ENCODE measurements at regions not wholly inside any gene's neighbourhood (a gene's known extent, or its start where the extent isn't known, plus 50 kb on each side); places are given as distances from the start of the nearest gene placed in this dataset.

DNA sequence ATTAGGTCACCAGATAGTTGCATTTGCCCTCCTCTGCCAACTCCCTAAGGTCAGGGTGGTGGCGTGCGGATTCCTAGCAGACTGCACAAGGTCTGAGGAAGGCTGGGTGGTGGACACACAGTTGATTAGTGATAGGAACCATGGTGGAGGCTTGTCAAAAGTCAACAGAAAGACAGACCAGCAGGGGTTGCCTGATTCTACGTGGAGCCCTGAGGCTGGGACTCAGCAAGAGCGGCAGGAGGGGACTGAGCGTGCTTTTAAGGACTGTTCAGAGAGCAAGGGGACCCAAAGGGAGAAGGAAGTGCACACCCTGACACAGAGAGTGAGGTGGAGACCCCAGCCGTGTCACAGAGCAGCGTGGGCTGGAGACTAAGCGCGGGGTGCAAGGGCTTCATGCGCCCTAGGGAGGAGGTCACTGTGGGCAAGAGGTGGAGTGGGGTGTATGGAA is 513.2 kb downstream of the RNF144A start:
- DNase-seq (ENCODE audit: extremely low spot score, unreplicated experiment) = no peak
- Mint-ChIP-seq H3K4me1 (ENCODE audit: unreplicated experiment) (peaks cover 5% of the 10 kb centered on the region), H3K4me3 (ENCODE audit: unreplicated experiment) (no peak overlapping the region), H3K27ac (ENCODE audit: unreplicated experiment) (no peak overlapping the region), H3K9me3 (ENCODE audit: unreplicated experiment) (no peaks in the 10 kb centered on the region), H3K36me3 (ENCODE audit: unreplicated experiment) (no peaks in the 10 kb centered on the region), H3K27me3 (ENCODE audit: unreplicated experiment) (peaks cover 40% of the 10 kb centered on the region)
- TF ChIP-seq, protein P1, sequence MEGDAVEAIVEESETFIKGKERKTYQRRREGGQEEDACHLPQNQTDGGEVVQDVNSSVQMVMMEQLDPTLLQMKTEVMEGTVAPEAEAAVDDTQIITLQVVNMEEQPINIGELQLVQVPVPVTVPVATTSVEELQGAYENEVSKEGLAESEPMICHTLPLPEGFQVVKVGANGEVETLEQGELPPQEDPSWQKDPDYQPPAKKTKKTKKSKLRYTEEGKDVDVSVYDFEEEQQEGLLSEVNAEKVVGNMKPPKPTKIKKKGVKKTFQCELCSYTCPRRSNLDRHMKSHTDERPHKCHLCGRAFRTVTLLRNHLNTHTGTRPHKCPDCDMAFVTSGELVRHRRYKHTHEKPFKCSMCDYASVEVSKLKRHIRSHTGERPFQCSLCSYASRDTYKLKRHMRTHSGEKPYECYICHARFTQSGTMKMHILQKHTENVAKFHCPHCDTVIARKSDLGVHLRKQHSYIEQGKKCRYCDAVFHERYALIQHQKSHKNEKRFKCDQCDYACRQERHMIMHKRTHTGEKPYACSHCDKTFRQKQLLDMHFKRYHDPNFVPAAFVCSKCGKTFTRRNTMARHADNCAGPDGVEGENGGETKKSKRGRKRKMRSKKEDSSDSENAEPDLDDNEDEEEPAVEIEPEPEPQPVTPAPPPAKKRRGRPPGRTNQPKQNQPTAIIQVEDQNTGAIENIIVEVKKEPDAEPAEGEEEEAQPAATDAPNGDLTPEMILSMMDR (IDR thresholded peaks at IDR 0.05) = no peak

DNA sequence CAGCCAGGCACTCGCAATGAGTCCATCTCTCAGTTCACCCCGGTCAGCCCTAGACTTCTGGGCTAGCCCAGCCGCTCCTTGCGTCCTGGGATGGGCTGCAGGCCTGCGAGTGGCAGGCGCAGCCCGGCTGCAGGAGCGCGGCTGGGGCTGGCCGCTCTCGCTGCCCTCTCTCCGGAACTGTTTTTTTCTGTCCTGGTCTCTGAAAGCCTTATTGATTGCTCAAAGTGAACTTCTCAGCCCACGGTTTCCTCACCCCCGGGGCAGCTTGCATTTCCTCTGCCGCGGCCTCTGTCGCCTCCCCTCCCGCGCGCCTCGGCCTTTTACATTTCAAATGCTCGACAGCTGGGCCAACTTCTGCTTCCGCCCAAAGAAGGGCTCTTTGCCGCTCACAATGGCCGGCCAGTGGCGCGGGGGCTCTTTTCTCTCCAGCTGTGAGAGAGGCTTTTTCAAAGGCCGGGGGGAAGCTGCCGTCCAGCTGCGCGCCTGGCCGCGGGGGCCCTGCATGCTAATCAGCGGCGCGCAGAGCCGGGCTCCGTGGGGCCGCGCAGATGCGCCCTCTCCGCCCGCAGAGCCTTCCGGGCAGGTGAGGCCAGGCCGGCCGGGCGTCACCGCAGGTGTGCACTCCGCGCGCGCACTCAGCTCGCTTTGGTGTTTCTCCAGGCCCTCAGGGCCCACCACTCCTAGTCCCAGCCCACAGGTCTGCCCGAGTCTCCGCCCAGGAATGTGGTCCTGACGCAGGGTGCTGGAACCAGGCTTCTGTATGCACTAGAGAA is 513.8 kb downstream of the RNF144A start:
- no peaks in the 10 kb centered on the region for H3K9me3 Mint-ChIP-seq (ENCODE audit: unreplicated experiment)
- H3K4me3 Mint-ChIP-seq (ENCODE audit: unreplicated experiment) = peak overlapping the region; percentile 58

DNA sequence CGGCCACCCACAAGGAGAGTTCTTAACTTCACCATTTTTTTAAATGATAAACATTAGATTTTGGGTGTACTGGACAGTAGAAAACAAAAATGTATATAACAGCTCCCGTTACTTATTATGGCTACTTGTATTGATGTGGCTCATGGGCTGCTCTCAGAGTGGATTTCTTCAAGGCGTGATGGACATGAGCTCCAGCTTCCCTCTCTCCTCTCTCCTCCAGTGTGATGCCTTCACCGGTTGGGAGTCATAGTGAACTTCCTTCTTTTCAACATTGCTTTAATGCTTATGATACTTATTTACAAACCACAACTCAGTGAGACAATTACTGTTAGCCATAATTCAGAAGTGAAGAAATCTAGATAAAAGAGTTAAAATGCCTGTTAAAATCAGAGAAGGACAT is 515.2 kb downstream of the RNF144A start:
- TF ChIP-seq, protein P1 (IDR thresholded peaks at IDR 0.05) = no peak
- H3K27me3 Mint-ChIP-seq (ENCODE audit: unreplicated experiment) = peaks cover 30% of the 10 kb centered on the region
- DNase-seq (ENCODE audit: extremely low spot score, unreplicated experiment) = no peak
- H3K9me3 Mint-ChIP-seq (ENCODE audit: unreplicated experiment) = no peaks in the 10 kb centered on the region
- H3K27ac Mint-ChIP-seq (ENCODE audit: unreplicated experiment) = no peak overlapping the region
- H3K4me1 Mint-ChIP-seq (ENCODE audit: unreplicated experiment) = peaks cover 5% of the 10 kb centered on the region
- H3K36me3 Mint-ChIP-seq (ENCODE audit: unreplicated experiment) = no peaks in the 10 kb centered on the region
- H3K4me3 Mint-ChIP-seq (ENCODE audit: unreplicated experiment) = no peak overlapping the region

More for the DNA sequence above, 513.8 kb downstream of the RNF144A start:
- Mint-ChIP-seq H3K36me3 (ENCODE audit: unreplicated experiment) (no peaks in the 10 kb centered on the region), H3K4me1 (ENCODE audit: unreplicated experiment) (peaks cover 5% of the 10 kb centered on the region), H3K27ac (ENCODE audit: unreplicated experiment) (no peak overlapping the region), H3K27me3 (ENCODE audit: unreplicated experiment) (peaks cover 37% of the 10 kb centered on the region)
- TF ChIP-seq, protein P1 (IDR thresholded peaks at IDR 0.05) = no peak
- no peak for DNase-seq (ENCODE audit: extremely low spot score, unreplicated experiment)

DNA sequence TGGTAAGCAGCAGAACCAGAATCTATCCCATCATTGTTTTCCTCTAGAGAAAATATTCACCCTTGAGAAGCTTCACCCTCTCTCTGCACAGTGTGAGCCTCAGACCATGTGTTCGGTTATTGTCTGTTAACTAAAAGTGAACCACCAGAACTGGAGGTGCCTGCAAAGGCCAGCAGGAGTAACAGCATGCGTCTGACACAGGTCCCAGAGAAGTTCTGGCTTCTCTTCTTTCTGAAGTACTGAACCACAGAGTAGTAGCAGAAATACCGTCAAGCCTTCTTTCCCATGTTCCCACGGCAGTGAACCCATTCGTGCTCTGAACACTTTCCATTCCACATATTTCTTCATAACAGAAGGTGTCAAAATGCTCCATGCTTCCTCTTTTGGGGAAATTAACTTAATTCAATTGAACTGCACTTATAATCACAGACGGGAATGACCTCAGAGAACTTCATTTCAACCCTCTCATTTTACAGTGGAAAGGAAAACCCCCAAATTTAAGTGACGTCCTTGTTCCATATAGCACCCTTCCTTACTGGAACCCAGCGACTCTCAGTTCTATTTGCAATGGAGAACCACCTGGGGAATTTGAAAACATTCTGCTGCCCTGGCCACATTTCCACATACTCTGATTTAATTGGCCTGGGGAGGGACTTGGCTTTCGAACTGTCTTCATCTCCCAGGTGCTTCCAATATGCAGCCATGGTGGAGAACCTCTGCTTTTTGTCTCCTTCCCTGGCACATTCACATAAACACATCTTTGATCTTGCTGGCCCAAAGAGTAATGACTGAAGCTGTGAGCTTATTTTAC is 519.1 kb downstream of the RNF144A start:
- DNase-seq (ENCODE audit: extremely low spot score, unreplicated experiment) = no peak
- Mint-ChIP-seq H3K4me3 (ENCODE audit: unreplicated experiment) (no peak overlapping the region), H3K9me3 (ENCODE audit: unreplicated experiment) (no peaks in the 10 kb centered on the region), H3K36me3 (ENCODE audit: unreplicated experiment) (no peaks in the 10 kb centered on the region), H3K4me1 (ENCODE audit: unreplicated experiment) (no peaks in the 10 kb centered on the region), H3K27me3 (ENCODE audit: unreplicated experiment) (peaks cover 5% of the 10 kb centered on the region), H3K27ac (ENCODE audit: unreplicated experiment) (no peak overlapping the region)
- TF ChIP-seq, protein P1 (IDR thresholded peaks at IDR 0.05) = no peak

DNA sequence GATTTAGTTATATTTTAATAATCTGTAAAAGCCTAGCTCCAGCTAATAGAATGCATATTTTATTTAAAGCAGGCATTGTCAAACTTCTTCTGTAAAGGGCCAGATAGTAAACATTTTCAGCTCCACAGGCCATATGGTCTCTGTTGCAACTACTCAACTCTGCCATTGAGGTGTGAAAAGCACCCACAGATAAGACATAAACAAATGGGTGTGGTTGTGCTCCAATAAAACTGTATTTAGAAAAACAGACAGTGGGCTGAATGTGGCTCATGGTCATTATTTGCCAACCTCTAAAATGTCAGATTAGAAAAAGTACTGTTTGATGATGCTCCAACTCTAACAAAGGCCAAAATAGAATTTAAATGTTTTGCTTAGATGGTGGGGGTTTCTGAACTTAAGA is 519.9 kb downstream of the RNF144A start:
- H3K27ac Mint-ChIP-seq (ENCODE audit: unreplicated experiment) = no peak overlapping the region
- DNase-seq (ENCODE audit: extremely low spot score, unreplicated experiment) = no peak
- H3K9me3 Mint-ChIP-seq (ENCODE audit: unreplicated experiment) = no peaks in the 10 kb centered on the region
- H3K36me3 Mint-ChIP-seq (ENCODE audit: unreplicated experiment) = no peaks in the 10 kb centered on the region
- H3K4me3 Mint-ChIP-seq (ENCODE audit: unreplicated experiment) = no peak overlapping the region
- no peaks in the 10 kb centered on the region for H3K4me1 Mint-ChIP-seq (ENCODE audit: unreplicated experiment)
- TF ChIP-seq, protein P1 (IDR thresholded peaks at IDR 0.05) = no peak
- peaks cover 4% of the 10 kb centered on the region for H3K27me3 Mint-ChIP-seq (ENCODE audit: unreplicated experiment)
